PC-3 (cell line): ENCODE measurements at regions not wholly inside any gene's neighbourhood (a gene's known extent, or its start where the extent isn't known, plus 50 kb on each side); places are given as distances from the start of the nearest gene placed in this dataset.

Source experiments
- ATAC-seq: fragments of 200-7000 bp; cut with Tn5 transposase; 2 replicates; pipeline ENCODE4 v1.9.1; 2020; ENCODE audit warnings: mild to moderate bottlenecking, moderate library complexity
- BruUV-seq: library from RNA; stranded (reverse); fragments of 400-500 nt; replicated peaks from 2 replicates; lab custom pipeline; 2021; lab: Mats Ljungman, UMichigan
- CTCF ChIA-PET: fragments of 300-600 bp; sonication (Branson Sonifier 250); formaldehyde crosslinking; loops from one replicate; lab custom pipeline; 2022; ENCODE audit warnings: antibody characterized with exemption; lab: Charles Lee
- POLR2A ChIA-PET: fragments of 300-600 bp; sonication (Branson Sonifier 250); formaldehyde crosslinking; loops from one replicate; lab custom pipeline; 2022; ENCODE audit warnings: antibody characterized with exemption; ENCODE audit not compliant: unreplicated experiment; lab: Charles Lee
- DNase-seq: peaks from one replicate; pipeline ENCODE4 v3.0.0-alpha.2; 2015
- H2AFZ ChIP-seq: fragments of 300-600 bp; sonication (generic); 2 replicates; pipeline ENCODE4 v1.6.0; 2016; ENCODE audit warnings: antibody characterized with exemption, low read length
- H3F3A ChIP-seq: fragments of 300-600 bp; sonication (generic); one replicate; pipeline ENCODE4 v1.6.0; 2017; ENCODE audit warnings: antibody characterized with exemption, low read length, control low read depth, mild to moderate bottlenecking; ENCODE audit not compliant: unreplicated experiment
- H3K27ac ChIP-seq: fragments of 300-600 bp; sonication (generic); 2 replicates; pipeline ENCODE4 v1.5.1; 2016; ENCODE audit warnings: mild to moderate bottlenecking, low read length
- H3K27me3 ChIP-seq: fragments of 300-600 bp; sonication (generic); 2 replicates; pipeline ENCODE4 v1.6.1; 2016; ENCODE audit warnings: low read length, mixed read lengths
- H3K36me3 ChIP-seq: fragments of 300-600 bp; sonication (generic); 2 replicates; pipeline ENCODE4 v1.6.1; 2016; ENCODE audit warnings: low read depth, mixed run types, low read length, mixed read lengths
- H3K4me1 ChIP-seq: fragments of 300-600 bp; sonication (generic); 2 replicates; pipeline ENCODE4 v1.5.1; 2016; ENCODE audit warnings: low read length; ENCODE audit not compliant: insufficient read depth
- H3K4me2 ChIP-seq: fragments of 300-600 bp; sonication (generic); 2 replicates; pipeline ENCODE4 v1.6.0; 2016; ENCODE audit warnings: low read length
- H3K4me3 ChIP-seq: fragments of 300-600 bp; sonication (generic); 2 replicates; pipeline ENCODE4 v1.5.1; 2016; ENCODE audit warnings: mild to moderate bottlenecking, low read length, mixed read lengths
- H3K79me2 ChIP-seq: fragments of 300-600 bp; sonication (generic); 2 replicates; pipeline ENCODE4 v1.6.1; 2017; ENCODE audit warnings: low read length, mixed read lengths
- H3K9ac ChIP-seq: fragments of 300-600 bp; sonication (generic); 2 replicates; pipeline ENCODE4 v1.6.0; 2016; ENCODE audit warnings: mild to moderate bottlenecking, low read length
- H3K9me2 ChIP-seq: fragments of 300-600 bp; sonication (generic); replicated peaks from 2 replicates; pipeline ENCODE4 v1.6.1; 2016; ENCODE audit warnings: mixed run types, low read length, mixed read lengths
- H3K9me3 ChIP-seq: fragments of 300-600 bp; sonication (generic); 2 replicates; pipeline ENCODE4 v1.6.1; 2016; ENCODE audit warnings: low read length, mixed read lengths
- H4K20me1 ChIP-seq: fragments of 300-600 bp; sonication (generic); 2 replicates; pipeline ENCODE4 v1.6.1; 2016; ENCODE audit warnings: low read length, mixed read lengths
- CTCF ChIP-seq: fragments of 300-600 bp; sonication (generic); conservative IDR thresholded peaks from 2 replicates; pipeline ENCODE4 v1.5.1; 2017; ENCODE audit warnings: antibody characterized with exemption, low read depth, mild to moderate bottlenecking, low read length
- EZH2 ChIP-seq: fragments of 300-600 bp; sonication (generic); IDR thresholded peaks from one replicate; pipeline ENCODE4 v1.6.1; 2017; ENCODE audit warnings: antibody characterized with exemption, mild to moderate bottlenecking, low read length; ENCODE audit not compliant: unreplicated experiment
- EZH2phosphoT487 ChIP-seq: fragments of 300-600 bp; sonication (generic); IDR thresholded peaks from 2 replicates; pipeline ENCODE4 v1.6.1; 2018; ENCODE audit warnings: mild to moderate bottlenecking, antibody characterized with exemption, low read length, borderline replicate concordance
- intact Hi-C: fragments of 100-400 bp; cut with micrococcal nuclease; formaldehyde crosslinking; loops from 2 replicates; pipeline ENCODE4 v1.9.0; 2023

- DNase-seq (no peak), ATAC-seq (no peak)
- ChIA-PET POLR2A (no interaction called here), CTCF (no interaction called here)
- H3K4me3 ChIP-seq: no peak overlapping the region
- no peak overlapping the region for H3K9ac ChIP-seq
- intact Hi-C loops: no loop called here
- H3F3A ChIP-seq: no peaks in the 10 kb centered on the region
- H2AFZ ChIP-seq: no peak overlapping the region
- H3K36me3 ChIP-seq: no peaks in the 10 kb centered on the region
- H4K20me1 ChIP-seq: no peaks in the 10 kb centered on the region
- no peaks in the 10 kb centered on the region for H3K9me2 ChIP-seq
- no TSS peak for BruUV-seq
- TF ChIP-seq EZH2phosphoT487 (no peak), CTCF (no peak), EZH2 (no peak)
- H3K79me2 ChIP-seq: no peaks in the 10 kb centered on the region
- H3K4me1 ChIP-seq: no peaks in the 10 kb centered on the region
- H3K27me3 ChIP-seq: peaks cover 9% of the 10 kb centered on the region
- H3K4me2 ChIP-seq: no peak overlapping the region
- H3K9me3 ChIP-seq: no peaks in the 10 kb centered on the region
- H3K27ac ChIP-seq: no peak overlapping the region
These were observed 57.4 kb downstream of the ZNF648 start for GRCh38 chr1:182003953-182004586.

GRCh38 chr1:182003025-182003725, 58.3 kb downstream of the ZNF648 start:
- POLR2A ChIA-PET: no interaction called here
- H3F3A ChIP-seq: no peaks in the 10 kb centered on the region
- H3K9ac ChIP-seq: no peak overlapping the region
- no peak overlapping the region for H3K4me2 ChIP-seq
- no peak overlapping the region for H3K27ac ChIP-seq
- H2AFZ ChIP-seq: no peak overlapping the region
- ATAC-seq (no peak), DNase-seq (no peak)
- no peaks in the 10 kb centered on the region for H3K9me3 ChIP-seq
- no peak overlapping the region for H3K4me3 ChIP-seq
- no peak for TF ChIP-seq EZH2phosphoT487
- TF ChIP-seq EZH2: no peak
- no peak for TF ChIP-seq CTCF
- no peaks in the 10 kb centered on the region for H3K36me3 ChIP-seq
- no peaks in the 10 kb centered on the region for H4K20me1 ChIP-seq
- no peaks in the 10 kb centered on the region for H3K79me2 ChIP-seq
- BruUV-seq: no TSS peak
- H3K27me3 ChIP-seq: peaks cover 9% of the 10 kb centered on the region
- no peaks in the 10 kb centered on the region for H3K4me1 ChIP-seq
- CTCF ChIA-PET: no interaction called here
- intact Hi-C loops: no loop called here
- no peaks in the 10 kb centered on the region for H3K9me2 ChIP-seq

GRCh38 chr1:182002570-182002969, 58.9 kb downstream of the ZNF648 start:
- Histone ChIP-seq H3K9ac (no peak overlapping the region), H4K20me1 (no peaks in the 10 kb centered on the region), H3F3A (no peaks in the 10 kb centered on the region), H3K9me2 (no peaks in the 10 kb centered on the region), H3K9me3 (no peaks in the 10 kb centered on the region), H3K27ac (no peak overlapping the region), H3K4me2 (no peak overlapping the region), H3K4me1 (no peaks in the 10 kb centered on the region), H3K4me3 (no peak overlapping the region), H3K36me3 (no peaks in the 10 kb centered on the region), H2AFZ (no peak overlapping the region), H3K27me3 (peaks cover 9% of the 10 kb centered on the region), H3K79me2 (no peaks in the 10 kb centered on the region)
- TF ChIP-seq EZH2phosphoT487 (no peak), EZH2 (no peak), CTCF (no peak)
- no TSS peak for BruUV-seq
- CTCF ChIA-PET: no interaction called here
- POLR2A ChIA-PET: no interaction called here
- intact Hi-C loops: no loop called here
- DNase-seq: no peak
- ATAC-seq: no peak
